Fibroblast of peridontal ligament (primary cell): ENCODE measurements at regions not wholly inside any gene's neighbourhood (a gene's known extent, or its start where the extent isn't known, plus 50 kb on each side); places are given as distances from the start of the nearest gene placed in this dataset.
"Not testable (repeated sequence)": the region's sequence is repeated elsewhere in the genome, so short reads cannot be mapped to it uniquely, and the experiment has no call there.

Experiments
- DNase-seq: peaks from one replicate; pipeline ENCODE4 v3.0.0-alpha.2; 2010; ENCODE audit errors: extremely low read depth

DNA sequence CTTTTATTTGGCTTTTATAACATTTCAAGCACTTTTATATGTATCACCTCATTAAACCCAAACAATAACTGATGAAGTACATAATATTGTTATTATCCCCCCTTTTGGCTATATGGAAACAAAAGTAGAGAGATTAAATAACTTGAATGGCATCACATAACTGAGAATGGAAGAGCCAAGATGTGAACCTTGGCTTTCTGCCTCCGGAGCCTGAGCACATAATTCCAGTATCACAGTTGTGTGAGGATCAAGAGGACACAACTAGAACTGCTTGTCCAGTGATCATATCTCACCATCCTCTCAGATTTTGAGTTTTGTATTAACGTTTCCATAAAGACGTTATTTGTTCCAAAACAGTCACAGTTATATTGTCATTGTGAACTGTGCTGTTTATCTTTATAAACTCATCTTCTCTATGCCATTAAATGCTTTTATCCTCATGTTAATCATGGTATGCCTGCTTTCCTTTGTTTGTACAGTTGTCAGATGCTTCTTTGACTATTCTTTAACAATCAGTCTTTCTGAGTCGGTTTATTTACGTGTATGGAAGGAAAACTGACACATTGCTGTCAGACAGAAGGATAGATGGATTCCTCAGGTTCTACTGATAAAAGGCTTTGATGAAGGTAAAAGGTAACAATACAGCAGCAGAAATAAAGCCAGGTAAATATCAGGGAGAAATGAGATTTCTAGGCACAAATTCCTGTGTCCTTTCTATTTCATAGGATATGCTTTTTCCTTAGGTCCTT lies 92.0 kb upstream of the FAM13C start:
- no peak for DNase-seq

DNA sequence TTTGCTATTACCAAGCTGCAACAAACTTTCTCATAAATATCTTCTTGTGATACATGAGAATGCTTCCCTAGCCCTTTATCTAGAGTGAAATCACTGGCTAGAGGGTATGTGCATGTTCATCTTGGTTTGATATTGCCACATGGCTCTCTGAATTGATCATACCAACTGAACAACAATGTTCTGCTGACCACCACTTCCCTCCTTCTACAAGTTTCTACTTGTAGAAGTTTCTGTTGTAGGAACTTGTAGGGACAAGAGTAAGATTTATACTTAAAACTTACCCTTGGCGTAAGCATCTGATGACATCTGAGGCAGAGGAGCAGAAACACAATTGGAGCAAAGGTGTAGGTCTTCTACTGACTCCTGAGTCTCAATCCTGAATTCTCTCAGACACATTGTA lies 86.3 kb upstream of the FAM13C start:
- DNase-seq: no peak

DNA sequence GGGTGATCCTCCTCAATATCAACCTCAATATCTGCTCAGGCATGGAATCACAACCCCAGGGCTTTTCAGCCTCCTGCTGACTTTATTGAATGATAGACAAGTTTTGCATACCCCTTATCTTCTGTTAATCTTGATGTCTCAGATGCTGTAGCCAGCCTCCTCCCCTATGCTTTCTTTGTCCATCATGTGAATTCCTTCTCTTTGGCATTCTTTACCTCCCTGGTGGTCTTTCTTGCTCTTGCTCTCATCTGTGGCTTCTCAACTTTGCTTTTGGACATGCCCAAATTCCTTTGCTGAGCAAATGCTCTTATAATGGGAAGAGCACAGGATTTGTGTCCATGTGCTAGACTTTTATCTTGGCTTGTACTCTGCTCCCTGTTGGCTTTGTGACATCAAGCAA lies 73.4 kb upstream of the FAM13C start:
- DNase-seq: no peak

DNA sequence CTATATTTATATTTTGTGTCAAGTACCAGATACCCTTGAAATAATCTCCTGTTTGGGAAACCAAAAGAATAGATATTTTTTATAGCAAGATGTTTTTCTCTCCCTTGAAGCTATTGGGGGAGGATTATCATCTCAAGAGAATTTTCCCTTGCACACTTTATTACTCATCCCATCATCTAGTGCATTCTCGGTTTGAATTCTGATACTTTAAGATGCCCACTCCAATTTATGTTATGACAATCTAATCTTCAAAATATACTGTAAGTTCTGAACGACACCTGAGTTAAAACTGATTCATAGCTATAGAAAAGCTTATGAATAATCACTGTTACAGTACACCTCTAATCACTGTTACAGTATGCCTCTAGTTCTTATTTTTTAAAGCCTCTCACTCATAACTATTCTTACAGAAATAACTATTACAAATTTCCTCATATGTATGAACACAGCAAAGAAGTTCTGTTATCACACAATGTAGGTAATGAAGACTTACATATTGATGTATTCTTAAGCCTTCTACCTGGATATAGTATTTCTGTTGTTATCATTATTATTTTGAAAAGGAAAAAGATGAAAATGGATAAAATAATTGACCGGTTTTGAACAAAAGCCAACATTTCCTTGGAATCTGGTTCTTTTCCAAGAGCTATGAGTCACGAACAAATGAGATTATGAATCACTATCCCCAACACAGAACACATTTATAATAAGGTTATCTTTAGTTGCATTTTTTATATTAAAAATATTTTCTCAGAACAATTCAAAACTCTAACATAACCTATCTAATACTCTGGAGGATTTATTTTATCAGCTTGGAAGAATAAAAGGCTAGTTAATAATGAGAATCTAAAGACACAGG lies 72.3 kb upstream of the FAM13C start:
- peak; percentile 55 for DNase-seq

DNA sequence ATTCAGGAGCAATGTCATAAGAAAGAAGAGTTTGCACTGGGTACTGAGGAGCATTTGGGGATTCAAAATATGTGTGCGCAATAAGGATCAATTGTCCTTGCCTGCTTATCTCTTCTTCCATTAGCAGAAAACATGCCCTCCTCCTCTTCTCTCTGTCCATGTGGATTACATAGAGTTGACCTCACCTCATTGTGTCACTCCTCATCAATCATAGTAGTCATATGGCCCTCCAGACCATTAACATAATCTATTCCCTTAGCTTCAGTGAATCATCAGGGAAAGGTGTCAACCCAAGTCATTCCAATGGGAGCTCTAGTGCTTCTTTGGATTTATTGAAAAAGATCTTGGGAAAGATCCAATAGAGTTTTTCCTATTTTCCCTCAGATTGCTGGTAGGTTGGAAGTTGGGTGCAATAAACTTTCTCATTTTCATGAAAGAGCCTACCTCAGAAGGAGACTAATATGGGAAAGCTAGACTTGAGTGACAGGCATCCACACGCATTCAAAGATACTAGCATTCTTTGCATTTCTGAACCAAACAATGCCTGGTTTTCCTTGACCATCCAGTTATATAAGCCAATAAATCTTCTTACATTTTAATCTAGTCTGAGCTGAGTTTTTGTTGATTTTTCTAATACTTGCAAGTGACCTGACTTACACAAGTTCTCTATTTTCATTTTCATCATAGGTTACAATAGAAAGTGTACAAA lies 71.5 kb upstream of the FAM13C start:
- DNase-seq: no peak

DNA sequence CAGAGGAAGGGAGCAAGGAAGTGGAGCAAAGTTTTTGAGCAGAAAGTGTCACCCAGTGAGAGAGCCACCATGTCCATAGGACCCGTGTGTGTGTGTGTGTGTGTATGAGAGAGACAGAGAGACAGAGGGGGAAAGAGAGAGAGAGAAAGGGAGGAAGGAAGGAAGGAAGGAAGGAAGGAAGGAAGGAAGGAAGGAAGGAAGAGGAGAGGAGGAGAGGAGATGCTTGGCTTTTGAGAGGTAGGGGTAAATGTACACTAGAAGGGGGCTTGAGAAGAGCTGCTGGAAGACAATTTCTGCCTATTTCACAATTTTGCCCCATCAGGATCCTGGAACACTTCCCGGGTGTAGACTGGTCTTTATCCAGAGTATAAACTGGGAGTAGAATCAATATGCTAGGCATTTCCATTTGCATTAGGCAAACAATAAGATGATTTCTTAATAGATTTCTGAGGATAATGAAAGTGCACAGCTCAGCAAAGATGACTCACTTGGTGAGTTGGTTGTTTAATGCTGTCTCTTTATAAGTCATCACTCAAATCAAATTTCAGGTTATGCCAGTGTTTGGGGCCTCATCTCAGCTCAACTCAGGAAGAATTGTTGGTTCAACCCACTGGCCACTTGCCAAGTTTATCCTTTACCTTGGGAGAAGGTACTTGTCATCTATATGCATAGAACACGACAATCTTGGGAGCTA lies 70.0 kb upstream of the FAM13C start:
- peak; percentile 50 for DNase-seq

DNA sequence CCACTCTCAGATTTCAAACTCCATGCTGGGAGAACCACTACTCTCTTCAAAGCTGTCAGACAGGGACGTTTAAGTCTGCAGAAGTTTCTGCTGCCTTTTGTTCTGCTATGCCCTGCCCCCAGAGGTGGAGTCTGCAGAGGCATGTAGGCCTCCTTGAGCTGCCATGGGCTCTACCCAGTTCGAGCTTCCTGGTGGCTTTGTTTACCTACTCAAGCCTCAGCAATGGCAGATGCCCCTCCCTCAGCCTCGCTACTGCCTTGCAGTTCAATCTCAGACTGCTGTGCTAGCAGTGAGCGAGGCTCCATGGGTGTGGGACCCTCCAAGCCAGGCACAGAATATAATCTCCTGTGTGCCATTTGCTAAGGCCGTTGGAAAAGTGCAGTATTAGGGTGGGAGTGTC lies 51.4 kb upstream of the FAM13C start:
- not testable (repeated sequence) for DNase-seq
